Mesenchymal stem cell (in vitro differentiated cells and primary cell): ENCODE measurements at regions not wholly inside any gene's neighbourhood (a gene's known extent, or its start where the extent isn't known, plus 50 kb on each side); places are given as distances from the start of the nearest gene placed in this dataset.
"Not testable (repeated sequence)": the region's sequence is repeated elsewhere in the genome, so short reads cannot be mapped to it uniquely, and the experiment has no call there.

Experiments
- DNase-seq: peaks from one replicate; pipeline ENCODE4 v3.0.0-alpha.2; 2013
- H2AFZ ChIP-seq: one replicate; pipeline ENCODE4 v1.6.1; 2013; ENCODE audit warnings: low read depth, mild to moderate bottlenecking, control low read depth, inconsistent platforms, low read length, moderate library complexity
- H2AK5ac ChIP-seq: 2 replicates; pipeline ENCODE4 v1.6.1; 2013; ENCODE audit warnings: low read length, moderate library complexity, mild to moderate bottlenecking, inconsistent platforms; ENCODE audit not compliant: severe bottlenecking
- H2BK120ac ChIP-seq: one replicate; pipeline ENCODE4 v1.6.1; 2013; ENCODE audit warnings: low read depth, mild to moderate bottlenecking, inconsistent platforms, low read length, moderate library complexity
- H2BK12ac ChIP-seq, 2 experiments: one replicate each; pipeline ENCODE4 v1.6.1; 2013; ENCODE audit warnings: inconsistent platforms in 2 of 2, low read length in 2 of 2, mild to moderate bottlenecking in 2 of 2, moderate library complexity in 2 of 2, control low read depth in 1 of 2
- H2BK15ac ChIP-seq: one replicate; pipeline ENCODE4 v1.6.1; 2013; ENCODE audit warnings: mild to moderate bottlenecking, low read depth, inconsistent platforms; ENCODE audit not compliant: poor library complexity, severe bottlenecking
- H2BK5ac ChIP-seq: 2 replicates; pipeline ENCODE4 v1.6.1; 2013; ENCODE audit warnings: low read depth, mild to moderate bottlenecking, low read length, control low read depth, inconsistent platforms; ENCODE audit not compliant: poor library complexity, severe bottlenecking
- H3K14ac ChIP-seq, 2 experiments: one replicate each; pipeline ENCODE4 v1.6.1; 2013; ENCODE audit warnings: inconsistent platforms in 2 of 2, low read length in 2 of 2, control low read depth in 1 of 2, mild to moderate bottlenecking in 1 of 2, moderate library complexity in 1 of 2
- H3K18ac ChIP-seq, 2 experiments: one replicate each; pipeline ENCODE4 v1.6.1; 2013; ENCODE audit warnings: inconsistent platforms in 2 of 2, low read length in 2 of 2, control low read depth in 1 of 2, low read depth in 1 of 2, mild to moderate bottlenecking in 1 of 2
- H3K23ac ChIP-seq, 2 experiments: one replicate each; pipeline ENCODE4 v1.6.1; 2013; ENCODE audit warnings: inconsistent platforms in 2 of 2, low read length in 2 of 2, mild to moderate bottlenecking in 2 of 2, moderate library complexity in 2 of 2, control low read depth in 1 of 2
- H3K27ac ChIP-seq: 2 replicates; pipeline ENCODE4 v1.5.1; 2013; ENCODE audit warnings: mild to moderate bottlenecking, moderate library complexity, low read length, control low read depth, inconsistent platforms; ENCODE audit not compliant: poor library complexity, severe bottlenecking
- H3K27me3 ChIP-seq, 2 experiments: 2 replicates each; pipeline versions ENCODE4 v1.6.1 to v1.7.0; 2013; ENCODE audit warnings: low read length in 2 of 2, mild to moderate bottlenecking in 2 of 2, moderate library complexity in 2 of 2, control low read depth in 1 of 2, inconsistent platforms in 1 of 2; ENCODE audit not compliant: control insufficient read depth in 1 of 2, insufficient read depth in 1 of 2
- H3K36me3 ChIP-seq, 2 experiments: 2 replicates each; pipeline versions ENCODE4 v1.6.1 to v1.7.0; 2013; ENCODE audit warnings: low read length in 2 of 2, control low read depth in 1 of 2, inconsistent platforms in 1 of 2, low read depth in 1 of 2, mild to moderate bottlenecking in 1 of 2; ENCODE audit not compliant: insufficient read depth in 2 of 2, control insufficient read depth in 1 of 2
- H3K4ac ChIP-seq, 2 experiments: one replicate each; pipeline ENCODE4 v1.6.1; 2013; ENCODE audit warnings: inconsistent platforms in 2 of 2, low read length in 2 of 2, mild to moderate bottlenecking in 2 of 2, moderate library complexity in 2 of 2, control low read depth in 1 of 2, low read depth in 1 of 2
- H3K4me1 ChIP-seq: 2 replicates; pipeline ENCODE4 v1.6.1; 2013; ENCODE audit warnings: low read depth, low read length, control low read depth; ENCODE audit not compliant: control insufficient read depth, insufficient read depth
- H3K4me2 ChIP-seq: 2 replicates; pipeline ENCODE4 v1.6.1; 2013; ENCODE audit warnings: low read length, mild to moderate bottlenecking, inconsistent platforms; ENCODE audit not compliant: poor library complexity, severe bottlenecking
- H3K4me3 ChIP-seq, 2 experiments: 2 replicates each; pipeline versions ENCODE4 v1.5.1 to v1.7.0; 2013; ENCODE audit warnings: low read length in 2 of 2, mild to moderate bottlenecking in 2 of 2, control low read depth in 1 of 2, low read depth in 1 of 2; ENCODE audit not compliant: insufficient read depth in 1 of 2
- H3K79me1 ChIP-seq: replicated peaks from 2 replicates; pipeline ENCODE4 v1.6.1; 2013; ENCODE audit warnings: mild to moderate bottlenecking, control low read depth, low read length, inconsistent platforms; ENCODE audit not compliant: poor library complexity, severe bottlenecking
- H3K9ac ChIP-seq: 2 replicates; pipeline ENCODE4 v1.7.0; 2013; ENCODE audit warnings: mild to moderate bottlenecking, low read length, moderate library complexity
- H3K9me3 ChIP-seq: 2 replicates; pipeline ENCODE4 v1.7.0; 2013; ENCODE audit warnings: mild to moderate bottlenecking, low read length; ENCODE audit not compliant: control insufficient read depth
- H4K8ac ChIP-seq: one replicate; pipeline ENCODE4 v1.6.1; 2013; ENCODE audit warnings: inconsistent platforms, mild to moderate bottlenecking, low read length, moderate library complexity
- H4K91ac ChIP-seq: one replicate; pipeline ENCODE4 v1.6.1; 2013; ENCODE audit warnings: mild to moderate bottlenecking, low read length, inconsistent platforms
- WGBS: methylation state at CpG from one replicate; pipeline ENCODE4 v1.1.7; 2013; ENCODE audit warnings: mixed read lengths; 5-methylcytosine and 5-hydroxymethylcytosine counted together

GRCh38 chr5:23994581-23995370 is 487.4 kb downstream of the PRDM9 start:
- H2BK15ac ChIP-seq, result no peak overlapping the region
- no peak overlapping the region for H2BK120ac ChIP-seq
- H3K14ac ChIP-seq, result no peak overlapping the region
- H4K8ac ChIP-seq, result no peak overlapping the region
- H2AFZ ChIP-seq, result no peak overlapping the region
- H3K36me3 ChIP-seq, result no peaks in the 10 kb centered on the region
- no peak overlapping the region for H2AK5ac ChIP-seq
- H3K4me2 ChIP-seq, result no peak overlapping the region
- H3K9me3 ChIP-seq, result no peaks in the 10 kb centered on the region
- H3K27ac ChIP-seq, result no peak overlapping the region
- no peak overlapping the region for H3K18ac ChIP-seq
- H3K4ac ChIP-seq, result no peak overlapping the region
- WGBS, result 75% methylated on average over 1 of the region's 4 CpGs
- H3K4me1 ChIP-seq, result no peaks in the 10 kb centered on the region
- no peaks in the 10 kb centered on the region for H3K27me3 ChIP-seq
- H3K23ac ChIP-seq, result no peak overlapping the region
- H2BK5ac ChIP-seq, result no peak overlapping the region
- H2BK12ac ChIP-seq, result no peak overlapping the region
- H4K91ac ChIP-seq, result no peak overlapping the region
- no peak for DNase-seq
- no peaks in the 10 kb centered on the region for H3K79me1 ChIP-seq
- no peak overlapping the region for H3K4me3 ChIP-seq
- no peak overlapping the region for H3K9ac ChIP-seq

- no peak overlapping the region for H3K4ac ChIP-seq
- no peaks in the 10 kb centered on the region for H3K9me3 ChIP-seq
- no peak overlapping the region for H2BK5ac ChIP-seq
- no peaks in the 10 kb centered on the region for H3K36me3 ChIP-seq
- no peaks in the 10 kb centered on the region for H3K79me1 ChIP-seq
- H3K4me3 ChIP-seq, result no peak overlapping the region
- H2AK5ac ChIP-seq, result no peak overlapping the region
- H4K8ac ChIP-seq, result no peak overlapping the region
- H3K4me1 ChIP-seq, result no peaks in the 10 kb centered on the region
- H2BK12ac ChIP-seq, result no peak overlapping the region
- H3K23ac ChIP-seq, result no peak overlapping the region
- H3K27ac ChIP-seq, result no peak overlapping the region
- 33% methylated on average over 3 of the region's 5 CpGs for WGBS
- H3K18ac ChIP-seq, result no peak overlapping the region
- no peak overlapping the region for H4K91ac ChIP-seq
- H3K9ac ChIP-seq, result no peak overlapping the region
- DNase-seq, result no peak
- H2AFZ ChIP-seq, result no peak overlapping the region
- H3K27me3 ChIP-seq, result no peaks in the 10 kb centered on the region
- H2BK120ac ChIP-seq, result no peak overlapping the region
- H2BK15ac ChIP-seq, result no peak overlapping the region
- H3K14ac ChIP-seq, result no peak overlapping the region
- H3K4me2 ChIP-seq, result no peak overlapping the region
Observed at GRCh38 chr5:23996525-23996924, 489.1 kb downstream of the PRDM9 start.

GRCh38 chr5:24005384-24005783 is 498.0 kb downstream of the PRDM9 start:
- Histone ChIP-seq H3K14ac (no peak overlapping the region), H4K8ac (no peak overlapping the region), H3K4me3 (no peak overlapping the region), H4K91ac (no peak overlapping the region), H3K36me3 (no peaks in the 10 kb centered on the region), H3K27ac (no peak overlapping the region), H2AFZ (no peak overlapping the region), H3K4ac (no peak overlapping the region), H2BK120ac (no peak overlapping the region), H3K4me1 (no peaks in the 10 kb centered on the region), H3K23ac (no peak overlapping the region), H3K9me3 (peaks cover 5% of the 10 kb centered on the region), H3K79me1 (no peaks in the 10 kb centered on the region), H2AK5ac (no peak overlapping the region), H2BK15ac (no peak overlapping the region), H3K27me3 (no peaks in the 10 kb centered on the region), H3K4me2 (no peak overlapping the region), H2BK5ac (no peak overlapping the region), H3K18ac (no peak overlapping the region), H3K9ac (no peak overlapping the region), H2BK12ac (no peak overlapping the region)
- no peak for DNase-seq

- not testable (repeated sequence) for H3K4ac ChIP-seq, H2BK12ac ChIP-seq, H3K4me3 ChIP-seq, H3K4me1 ChIP-seq, H3K27me3 ChIP-seq, H2AK5ac ChIP-seq, H3K79me1 ChIP-seq, H2BK120ac ChIP-seq, H4K8ac ChIP-seq, H3K27ac ChIP-seq, H3K9me3 ChIP-seq, H2AFZ ChIP-seq, H3K4me2 ChIP-seq, H2BK5ac ChIP-seq, DNase-seq, H3K9ac ChIP-seq, H2BK15ac ChIP-seq, H4K91ac ChIP-seq, H3K23ac ChIP-seq, H3K36me3 ChIP-seq, H3K18ac ChIP-seq, H3K14ac ChIP-seq
- 93% methylated on average over 5 of the region's 10 CpGs for WGBS
Observed at GRCh38 chr5:24017710-24018109, 510.3 kb downstream of the PRDM9 start.
